ENCODE measurements at regions not wholly inside any gene's neighbourhood (a gene's known extent, or its start where the extent isn't known, plus 50 kb on each side); places are given as distances from the start of the nearest gene placed in this dataset.
"Not testable (repeated sequence)": the region's sequence is repeated elsewhere in the genome, so short reads cannot be mapped to it uniquely, and the experiment has no call there.

DNA sequence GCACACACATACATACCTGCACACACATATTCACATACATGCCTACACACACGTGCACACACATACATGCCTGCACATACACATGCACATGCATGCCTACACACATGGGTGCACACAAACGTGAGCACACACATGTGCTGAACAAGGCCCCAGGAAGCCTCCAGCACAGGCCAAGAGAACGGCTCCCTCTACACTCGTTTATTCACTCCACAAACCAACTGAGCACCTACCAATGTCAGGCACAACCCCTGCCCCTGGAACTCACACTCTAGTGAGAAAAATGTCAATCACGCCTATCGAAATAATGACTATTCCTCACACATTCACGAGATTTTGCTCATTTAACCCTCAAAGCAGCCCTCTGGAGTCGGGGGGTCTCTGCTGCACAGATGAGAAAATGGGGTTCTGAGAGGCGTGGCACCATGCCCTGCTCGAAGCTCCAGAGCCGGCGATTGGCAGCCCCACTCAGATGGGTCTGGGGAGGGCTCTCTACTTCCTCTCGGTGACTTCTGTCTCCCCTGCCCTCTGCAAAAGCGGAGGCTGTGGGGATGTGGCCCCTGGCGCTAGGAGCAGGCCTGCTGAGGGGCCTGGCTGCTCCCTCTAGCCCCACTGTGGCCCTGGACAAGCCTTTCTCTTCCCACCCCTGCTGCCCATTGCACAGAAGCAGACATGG is 90.2 kb upstream of the RUNX3 start:
- peak overlapping the region; percentile 51 for H3K27ac Mint-ChIP-seq
- no peak overlapping the region for H3K4me3 Mint-ChIP-seq
- no peaks in the 10 kb centered on the region for H3K9me3 Mint-ChIP-seq
- H3K36me3 Mint-ChIP-seq (ENCODE audit: low read depth) = no peaks in the 10 kb centered on the region
- peaks cover 74% of the 10 kb centered on the region for H3K4me1 Mint-ChIP-seq (ENCODE audit: low read depth)
- no peaks in the 10 kb centered on the region for H3K27me3 Mint-ChIP-seq (ENCODE audit: low read depth)

DNA sequence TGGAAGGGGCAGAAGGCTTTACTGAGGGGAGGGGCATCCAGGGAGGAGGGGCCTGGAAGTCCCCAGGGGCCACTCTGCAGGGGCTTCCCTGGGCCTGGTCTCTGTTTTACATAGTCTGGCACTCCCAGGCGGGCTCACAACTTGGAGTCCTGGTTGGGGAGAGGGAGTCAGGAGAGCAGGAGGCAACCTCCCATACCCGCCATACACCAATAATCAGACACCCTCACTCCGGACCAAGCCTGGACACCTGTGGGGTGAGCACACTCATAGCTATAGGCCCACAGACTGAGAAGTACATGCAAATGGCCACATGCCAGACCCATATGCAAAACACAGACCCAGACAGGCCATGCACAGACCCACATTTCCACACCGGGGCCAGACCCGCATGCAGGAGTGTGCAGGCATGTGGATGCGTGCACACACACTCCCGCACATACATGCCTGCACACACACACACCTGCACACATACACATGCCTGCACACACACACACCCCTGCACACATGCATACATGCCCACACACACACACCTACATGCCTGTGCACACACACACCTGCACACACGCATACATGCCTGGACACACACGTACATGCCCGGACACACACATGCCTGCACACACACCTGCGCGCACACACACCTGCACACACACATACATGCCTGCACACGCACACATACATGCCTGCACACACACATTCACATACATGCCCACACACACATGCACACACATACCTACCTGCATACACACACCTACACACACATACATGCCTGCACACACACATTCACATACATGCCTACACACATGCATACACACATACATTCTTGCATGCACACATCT is 89.5 kb upstream of the RUNX3 start:
- Mint-ChIP-seq H3K27me3 (ENCODE audit: low read depth) (no peaks in the 10 kb centered on the region), H3K4me3 (no peak overlapping the region), H3K36me3 (ENCODE audit: low read depth) (no peaks in the 10 kb centered on the region), H3K27ac (peak overlapping the region; percentile 51), H3K4me1 (ENCODE audit: low read depth) (peaks cover 67% of the 10 kb centered on the region), H3K9me3 (no peaks in the 10 kb centered on the region)

DNA sequence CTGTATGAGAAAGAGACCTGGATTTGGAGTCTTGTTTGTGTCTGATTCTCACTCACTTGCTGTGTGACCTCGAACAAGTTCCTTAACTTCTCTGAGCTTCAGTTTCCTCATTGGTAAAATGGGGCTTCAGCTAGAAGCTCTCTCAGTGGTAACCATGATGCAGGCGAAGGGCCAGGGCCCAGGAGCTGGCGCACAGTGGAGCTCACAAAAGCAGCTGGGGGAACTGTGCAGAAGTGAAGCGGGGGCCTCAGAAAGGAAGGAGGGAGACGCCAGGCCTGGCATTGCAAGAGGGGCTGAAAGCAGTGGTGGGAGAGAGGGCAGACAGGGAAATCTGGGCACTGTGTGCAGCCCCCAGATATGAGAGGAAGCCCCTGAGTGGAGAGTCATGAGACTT is 88.9 kb upstream of the RUNX3 start:
- Mint-ChIP-seq H3K4me1 (ENCODE audit: low read depth) (peaks cover 61% of the 10 kb centered on the region), H3K4me3 (no peak overlapping the region), H3K27me3 (ENCODE audit: low read depth) (no peaks in the 10 kb centered on the region), H3K27ac (peak overlapping the region; percentile 57), H3K36me3 (ENCODE audit: low read depth) (no peaks in the 10 kb centered on the region), H3K9me3 (no peaks in the 10 kb centered on the region)

DNA sequence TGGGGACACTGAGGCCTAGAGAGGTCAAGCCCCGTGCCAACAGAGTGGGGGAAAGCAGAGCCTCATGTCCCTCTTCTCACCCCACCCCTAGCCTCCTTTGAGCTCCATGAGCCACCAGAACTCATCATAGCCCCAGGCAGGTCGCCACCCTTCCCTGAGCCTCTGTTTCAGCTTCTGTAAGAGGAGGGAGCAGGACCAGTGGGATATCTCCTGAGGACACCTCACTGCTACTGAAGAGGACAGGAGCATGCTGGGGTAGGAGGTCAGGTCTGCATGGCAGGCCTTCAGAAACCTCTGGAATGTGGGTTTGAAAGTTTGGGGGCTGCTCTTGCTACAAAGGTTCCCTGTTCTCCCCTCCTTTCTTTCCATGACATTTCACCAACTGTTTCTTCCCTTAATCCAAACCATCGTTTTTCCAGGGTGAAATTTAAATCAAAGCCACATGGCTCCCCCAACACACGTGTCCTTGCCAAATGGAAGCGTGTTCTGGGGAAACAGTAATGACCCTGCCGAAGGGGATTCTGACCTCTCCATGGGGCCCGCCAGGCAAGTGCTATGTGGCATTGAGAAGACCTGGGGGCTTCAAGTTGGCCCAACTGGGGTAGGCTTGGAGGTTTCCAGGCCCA is 88.1 kb upstream of the RUNX3 start:
- no peaks in the 10 kb centered on the region for H3K36me3 Mint-ChIP-seq (ENCODE audit: low read depth)
- H3K9me3 Mint-ChIP-seq = no peaks in the 10 kb centered on the region
- peaks cover 54% of the 10 kb centered on the region for H3K4me1 Mint-ChIP-seq (ENCODE audit: low read depth)
- no peaks in the 10 kb centered on the region for H3K27me3 Mint-ChIP-seq (ENCODE audit: low read depth)
- peak overlapping the region; percentile 73 for H3K27ac Mint-ChIP-seq
- no peak overlapping the region for H3K4me3 Mint-ChIP-seq

DNA sequence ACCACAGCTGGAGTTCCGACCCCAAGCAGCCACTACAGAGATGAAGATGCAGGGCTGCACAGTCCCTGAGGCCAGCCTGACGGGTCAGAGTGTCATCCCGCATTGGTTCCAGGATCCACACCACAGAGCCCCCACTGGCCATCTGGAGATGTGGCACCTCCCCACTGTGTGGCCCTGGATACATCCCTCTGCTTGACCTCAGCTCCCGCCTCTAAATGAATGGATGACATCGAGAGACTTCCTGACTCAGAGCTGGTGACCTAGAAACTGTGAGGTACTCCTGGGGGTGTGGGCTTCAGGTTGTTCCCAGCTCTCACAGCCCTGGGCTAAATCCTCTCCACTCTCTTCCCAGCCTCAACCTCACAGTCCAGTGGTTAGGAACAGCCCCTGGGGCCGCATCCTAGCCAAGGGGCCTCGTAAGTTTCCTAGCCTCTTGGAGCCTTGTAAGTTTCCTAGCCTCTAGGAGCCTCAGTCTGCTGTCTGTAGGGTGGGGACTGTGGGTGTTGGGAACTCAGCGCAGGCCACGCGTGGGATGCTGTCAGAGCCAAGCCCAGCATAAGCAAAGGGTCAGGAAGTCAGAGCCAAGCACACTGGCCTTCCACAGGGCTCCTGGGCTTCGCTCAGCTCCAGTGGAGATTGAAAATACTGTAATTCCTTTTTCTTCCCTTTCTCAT is 87.5 kb upstream of the RUNX3 start:
- Mint-ChIP-seq H3K9me3 (no peaks in the 10 kb centered on the region), H3K36me3 (ENCODE audit: low read depth) (no peaks in the 10 kb centered on the region), H3K27ac (peak overlapping the region; percentile 73), H3K4me1 (ENCODE audit: low read depth) (peaks cover 47% of the 10 kb centered on the region), H3K4me3 (no peak overlapping the region), H3K27me3 (ENCODE audit: low read depth) (no peaks in the 10 kb centered on the region)

DNA sequence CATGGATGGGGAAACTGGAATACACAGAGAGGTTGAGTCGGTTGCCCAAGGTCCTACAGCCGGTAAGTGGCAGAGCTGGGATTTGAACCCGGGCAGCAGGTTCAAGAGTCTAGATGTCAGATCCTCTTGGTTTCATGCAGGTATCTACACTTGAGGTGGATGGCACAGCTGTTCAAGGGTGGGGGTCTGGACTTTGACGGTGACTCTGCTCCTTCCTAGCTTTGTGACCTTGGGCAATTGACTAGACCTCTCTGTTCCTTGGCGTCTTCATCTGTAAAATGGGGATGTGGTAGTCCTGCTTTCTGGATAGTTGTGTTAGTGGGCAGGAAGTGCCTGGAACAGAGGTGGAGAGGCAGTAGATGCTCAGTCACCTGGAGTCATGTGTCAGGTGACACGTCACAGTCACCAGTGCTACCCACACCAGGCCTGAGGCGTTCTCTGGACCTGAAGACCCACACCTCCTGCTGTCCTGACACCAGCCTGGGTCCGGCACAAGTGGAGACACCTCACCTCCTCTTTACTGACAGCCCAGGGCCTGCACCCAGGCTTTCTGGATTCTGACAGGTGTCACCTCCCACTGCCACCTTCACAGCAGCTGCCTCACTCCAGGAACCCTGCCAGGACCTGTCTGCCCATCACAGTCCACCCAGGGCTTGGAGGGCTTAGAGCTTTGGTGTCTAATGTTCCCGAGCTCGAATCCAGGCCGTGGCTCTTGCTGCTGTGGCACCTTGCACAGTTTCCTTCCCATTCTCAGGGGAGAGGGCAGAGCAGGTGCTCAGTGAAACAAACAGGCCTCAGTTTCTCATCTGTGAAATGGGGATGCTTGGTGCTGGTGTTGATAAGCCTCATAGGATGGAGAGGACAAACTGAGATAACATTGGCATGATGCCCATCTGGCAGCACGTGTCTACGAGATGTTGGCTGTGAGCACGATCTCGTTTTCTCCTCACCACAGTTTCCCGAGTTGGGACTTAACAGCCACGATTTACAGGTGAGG is 83.2 kb upstream of the RUNX3 start:
- Mint-ChIP-seq H3K4me1 (ENCODE audit: low read depth) (peaks cover 39% of the 10 kb centered on the region), H3K27ac (no peak overlapping the region)

DNA sequence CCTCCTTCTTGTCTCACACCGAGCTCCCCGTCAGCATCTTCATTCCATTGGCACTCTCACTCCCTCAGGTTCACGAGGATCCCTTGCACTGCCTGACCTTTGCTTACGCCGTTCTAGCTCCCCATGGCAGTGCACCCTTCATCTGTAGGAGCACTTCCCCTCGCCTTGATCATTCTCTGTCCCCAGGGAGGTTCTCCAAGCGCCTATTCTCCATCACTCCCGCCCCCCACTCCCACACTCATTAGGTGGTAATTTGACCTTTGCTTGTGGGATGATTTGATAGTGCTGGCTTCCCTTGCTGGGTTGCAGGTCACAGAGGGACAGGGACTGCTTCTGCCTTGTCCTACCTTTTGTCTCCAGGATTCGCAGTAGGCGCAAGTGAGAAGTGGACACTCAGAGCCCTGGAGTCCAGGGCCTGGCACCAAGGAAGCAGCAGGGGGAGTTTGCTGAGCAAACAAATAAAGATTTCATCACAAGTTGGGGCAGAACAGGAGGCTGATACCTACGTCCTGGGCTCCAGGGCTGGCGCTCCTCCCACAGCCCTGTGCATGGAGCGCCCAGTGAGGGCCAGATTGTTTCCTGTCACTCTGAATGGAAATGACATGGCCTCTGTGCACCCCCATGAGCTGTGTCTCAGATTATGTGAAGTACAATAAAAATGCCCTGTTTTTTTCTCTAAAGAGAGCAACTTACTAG is 82.0 kb upstream of the RUNX3 start:
- peaks cover 7% of the 10 kb centered on the region for H3K9me3 Mint-ChIP-seq
- peak overlapping the region; percentile 62 for H3K27ac Mint-ChIP-seq
- H3K36me3 Mint-ChIP-seq (ENCODE audit: low read depth) = peaks cover 6% of the 10 kb centered on the region
- no peaks in the 10 kb centered on the region for H3K27me3 Mint-ChIP-seq (ENCODE audit: low read depth)
- peaks cover 39% of the 10 kb centered on the region for H3K4me1 Mint-ChIP-seq (ENCODE audit: low read depth)
- no peak overlapping the region for H3K4me3 Mint-ChIP-seq

More for the DNA sequence above, 83.2 kb upstream of the RUNX3 start:
- H3K9me3 Mint-ChIP-seq = peaks cover 7% of the 10 kb centered on the region
- H3K27me3 Mint-ChIP-seq (ENCODE audit: low read depth) = no peaks in the 10 kb centered on the region
- H3K36me3 Mint-ChIP-seq (ENCODE audit: low read depth) = peaks cover 6% of the 10 kb centered on the region
- no peak overlapping the region for H3K4me3 Mint-ChIP-seq

DNA sequence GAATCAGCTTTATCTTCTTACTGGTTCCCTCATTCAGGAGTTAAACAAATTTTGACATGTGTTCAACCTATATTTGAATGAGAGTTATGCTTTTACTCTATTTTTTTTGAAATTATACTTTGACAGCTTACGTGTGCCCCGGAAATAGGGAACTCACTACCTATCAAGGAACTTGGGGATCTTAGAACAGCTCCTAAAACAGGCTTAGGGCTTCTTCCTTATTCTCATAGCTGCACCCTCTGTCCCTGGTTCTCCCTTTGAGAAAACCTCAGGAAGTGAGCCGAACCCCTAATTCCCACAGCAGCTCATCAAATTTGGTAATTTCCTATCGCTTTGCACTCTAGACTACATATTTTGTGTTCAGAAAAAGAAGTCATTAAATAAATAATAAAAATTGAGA is 81.2 kb upstream of the RUNX3 start:
- Mint-ChIP-seq H3K4me1 (ENCODE audit: low read depth) (peaks cover 45% of the 10 kb centered on the region), H3K36me3 (ENCODE audit: low read depth) (peaks cover 6% of the 10 kb centered on the region), H3K27ac (no peak overlapping the region), H3K4me3 (no peak overlapping the region), H3K27me3 (ENCODE audit: low read depth) (no peaks in the 10 kb centered on the region), H3K9me3 (peaks cover 7% of the 10 kb centered on the region)

DNA sequence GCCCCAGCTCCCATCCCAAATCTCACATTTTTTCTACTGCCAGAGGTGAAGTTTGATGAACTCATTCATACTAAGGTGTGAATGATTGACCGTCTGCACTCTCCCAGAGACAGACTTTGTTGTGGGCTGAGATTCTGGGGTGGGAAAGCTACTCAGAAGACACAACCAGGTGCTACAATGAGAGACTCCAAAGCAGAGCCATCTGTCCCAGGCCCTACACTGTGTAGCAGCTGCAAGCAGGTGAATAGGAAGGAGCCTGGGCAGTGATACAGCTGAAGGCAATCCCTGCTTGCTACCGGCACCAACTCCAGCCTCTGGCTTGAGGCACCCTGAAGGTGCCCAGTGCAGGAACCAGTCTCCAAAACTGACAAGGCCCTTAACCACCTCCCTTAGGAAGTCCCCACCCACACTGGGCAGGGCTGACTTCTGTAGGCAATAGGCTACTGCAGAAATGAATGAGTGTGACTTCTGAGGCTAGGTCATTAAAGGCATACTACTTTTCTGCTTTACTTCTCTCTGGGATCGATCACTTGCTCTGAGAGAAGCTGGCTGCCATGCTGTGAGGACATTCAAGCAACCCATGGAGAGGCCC is 79.7 kb upstream of the RUNX3 start:
- Mint-ChIP-seq H3K36me3 (ENCODE audit: low read depth) (peaks cover 6% of the 10 kb centered on the region), H3K4me3 (no peak overlapping the region), H3K4me1 (ENCODE audit: low read depth) (peaks cover 50% of the 10 kb centered on the region), H3K9me3 (peaks cover 7% of the 10 kb centered on the region), H3K27ac (no peak overlapping the region), H3K27me3 (ENCODE audit: low read depth) (no peaks in the 10 kb centered on the region)

DNA sequence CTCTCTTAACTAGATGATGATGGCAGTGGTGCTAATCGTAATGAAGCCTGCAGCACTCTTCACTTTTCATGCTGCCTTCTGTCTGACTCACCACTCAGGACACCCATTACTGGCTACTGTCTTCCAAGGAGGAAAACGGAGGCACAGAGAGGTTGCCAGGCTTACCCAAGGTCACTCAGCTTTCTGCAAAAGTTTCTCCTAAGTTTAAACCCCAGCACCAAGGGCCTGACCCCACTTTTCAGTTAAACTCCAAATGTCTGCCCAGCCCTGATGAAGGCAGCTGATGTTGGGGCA is 78.1 kb upstream of the RUNX3 start:
- peaks cover 65% of the 10 kb centered on the region for H3K4me1 Mint-ChIP-seq (ENCODE audit: low read depth)
- no peak overlapping the region for H3K4me3 Mint-ChIP-seq
- H3K27me3 Mint-ChIP-seq (ENCODE audit: low read depth) = no peaks in the 10 kb centered on the region
- peaks cover 6% of the 10 kb centered on the region for H3K36me3 Mint-ChIP-seq (ENCODE audit: low read depth)
- peaks cover 7% of the 10 kb centered on the region for H3K9me3 Mint-ChIP-seq
- H3K27ac Mint-ChIP-seq = no peak overlapping the region

DNA sequence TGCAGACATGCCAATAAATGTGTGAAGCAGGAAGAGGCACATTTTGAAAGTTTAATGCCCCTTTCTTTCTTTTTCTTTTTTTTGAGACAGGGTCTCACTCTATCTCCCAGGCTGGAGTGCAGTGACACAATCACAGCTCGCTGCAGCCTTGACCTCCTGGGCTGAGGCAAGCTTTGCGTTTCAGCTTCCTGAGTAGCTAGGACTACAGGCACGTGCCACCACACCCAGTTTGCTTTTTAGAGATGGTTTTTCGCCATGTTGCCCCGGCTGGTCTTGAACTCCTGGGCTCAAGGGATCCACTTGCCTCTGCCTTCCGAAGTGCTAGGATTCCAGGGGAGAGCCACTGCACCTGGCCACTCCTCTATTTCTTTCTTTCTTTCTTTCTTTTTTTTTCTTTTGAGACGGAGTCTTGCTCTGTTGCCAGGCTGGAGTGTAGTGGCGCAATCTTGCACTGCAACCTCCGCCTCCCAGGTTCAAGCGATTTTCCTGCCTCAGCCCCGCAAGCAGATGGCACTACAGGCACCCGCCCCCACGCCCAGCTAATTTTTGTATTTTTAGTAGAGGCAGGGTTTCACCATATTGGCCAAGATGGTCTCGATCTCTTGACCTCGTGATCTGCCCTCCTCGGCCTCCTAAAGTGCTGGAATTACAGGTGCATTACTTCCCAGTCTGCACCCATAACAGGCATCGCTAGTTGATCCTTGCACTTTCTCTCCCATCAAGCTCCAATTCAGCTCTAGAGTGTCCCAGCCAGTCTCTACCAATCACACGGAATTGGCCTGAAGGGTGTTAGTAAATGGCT is 77.5 kb upstream of the RUNX3 start:
- not testable (repeated sequence) for H3K27me3 Mint-ChIP-seq (ENCODE audit: low read depth); H3K9me3 Mint-ChIP-seq; H3K4me3 Mint-ChIP-seq; H3K36me3 Mint-ChIP-seq (ENCODE audit: low read depth); H3K27ac Mint-ChIP-seq
- H3K4me1 Mint-ChIP-seq (ENCODE audit: low read depth) = peaks cover 65% of the 10 kb centered on the region

DNA sequence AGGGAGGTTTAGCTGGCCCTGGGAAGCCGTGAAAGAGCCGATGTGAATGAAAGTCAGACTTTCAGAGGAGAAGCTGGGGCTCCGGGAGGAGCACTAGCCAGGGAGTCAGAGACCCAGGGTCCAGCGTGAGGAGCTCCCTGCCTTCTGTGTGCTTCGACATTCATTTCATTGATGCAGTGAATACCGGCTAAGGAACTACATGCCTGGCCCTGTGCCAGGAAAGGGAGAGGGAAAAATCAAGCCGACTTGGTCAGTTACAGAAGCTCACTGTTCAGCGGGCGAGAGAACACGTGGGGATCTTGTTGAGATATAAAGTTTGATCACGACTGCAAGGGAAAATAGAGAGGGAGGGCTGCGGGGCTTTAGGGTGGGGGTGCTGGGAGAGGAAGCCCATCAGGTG is 76.7 kb upstream of the RUNX3 start:
- H3K9me3 Mint-ChIP-seq = peaks cover 7% of the 10 kb centered on the region
- H3K4me1 Mint-ChIP-seq (ENCODE audit: low read depth) = peaks cover 62% of the 10 kb centered on the region
- peak overlapping the region; percentile 2 for H3K27ac Mint-ChIP-seq
- H3K27me3 Mint-ChIP-seq (ENCODE audit: low read depth) = no peaks in the 10 kb centered on the region
- H3K36me3 Mint-ChIP-seq (ENCODE audit: low read depth) = peaks cover 6% of the 10 kb centered on the region
- no peak overlapping the region for H3K4me3 Mint-ChIP-seq

All from T-helper 1 cell treated with Interleukin-12 subunit alpha and Interleukin-12 subunit beta and Interleukin-4 antibody, amounts not matched to agents 30 μg/mL and 1 μg/mL, for 36 hours (primary cell).